ENCODE measurements at regions not wholly inside any gene's neighbourhood (a gene's known extent, or its start where the extent isn't known, plus 50 kb on each side); places are given as distances from the start of the nearest gene placed in this dataset.
"Not testable (repeated sequence)": the region's sequence is repeated elsewhere in the genome, so short reads cannot be mapped to it uniquely, and the experiment has no call there.

- ChIA-PET POLR2A (interaction anchor here (0.6 kb wide), 1 partner anchor 479 kb away, joined by 4 read pairs; no protein-coding TSS in a partner anchor), CTCF (no interaction called here)
Measured at GRCh38 chr12:124678421-124678893, 111.0 kb upstream of the NCOR2 start.

GRCh38 chr12:124677552-124678356, 110.3 kb upstream of the NCOR2 start:
- POLR2A ChIA-PET: no interaction called here
- CTCF ChIA-PET: no interaction called here

GRCh38 chr12:124676714-124677462, 109.5 kb upstream of the NCOR2 start:
- ChIA-PET POLR2A (no interaction called here), CTCF (no interaction called here)

GRCh38 chr12:124675881-124676713, 108.7 kb upstream of the NCOR2 start:
- POLR2A ChIA-PET: no interaction called here
- CTCF ChIA-PET: no interaction called here

- CTCF ChIA-PET: no interaction called here
- POLR2A ChIA-PET: no interaction called here
Measured at GRCh38 chr12:124674937-124675336, 107.5 kb upstream of the NCOR2 start.

- POLR2A ChIA-PET: no interaction called here
- CTCF ChIA-PET: no interaction called here
Measured at GRCh38 chr12:124673801-124674617, 106.6 kb upstream of the NCOR2 start.

- CTCF ChIA-PET, POLR2A ChIA-PET: not testable (repeated sequence)
Measured at GRCh38 chr12:124669271-124669721, 101.9 kb upstream of the NCOR2 start.

- ChIA-PET POLR2A (no interaction called here), CTCF (no interaction called here)
Measured at GRCh38 chr12:124668602-124669001, 101.2 kb upstream of the NCOR2 start.

GRCh38 chr12:124667506-124668326, 100.3 kb upstream of the NCOR2 start:
- ChIA-PET CTCF (no interaction called here), POLR2A (no interaction called here)

- CTCF ChIA-PET: interaction anchor here (0.6 kb wide), 1 partner anchor 24 kb away, joined by 3 read pairs; no protein-coding TSS in a partner anchor
- POLR2A ChIA-PET: no interaction called here
Measured at GRCh38 chr12:124666722-124667259, 99.4 kb upstream of the NCOR2 start.

- ChIA-PET POLR2A (no interaction called here), CTCF (no interaction called here)
Measured at GRCh38 chr12:124665511-124665910, 98.1 kb upstream of the NCOR2 start.

GRCh38 chr12:124664395-124665111, 97.1 kb upstream of the NCOR2 start:
- POLR2A ChIA-PET: no interaction called here
- CTCF ChIA-PET: no interaction called here

- ChIA-PET CTCF (no interaction called here), POLR2A (no interaction called here)
Measured at GRCh38 chr12:124663771-124664366, 96.5 kb upstream of the NCOR2 start.

GRCh38 chr12:124663206-124663605, 95.8 kb upstream of the NCOR2 start:
- CTCF ChIA-PET: interaction anchor here (0.6 kb wide), 1 partner anchor 35 kb away, joined by 3 read pairs; no protein-coding TSS in a partner anchor
- POLR2A ChIA-PET: no interaction called here

GRCh38 chr12:124661341-124661740, 93.9 kb upstream of the NCOR2 start:
- POLR2A ChIA-PET: no interaction called here

GRCh38 chr12:124660851-124661250, 93.4 kb upstream of the NCOR2 start:
- POLR2A ChIA-PET: no interaction called here
- CTCF ChIA-PET: no interaction called here

More at GRCh38 chr12:124661341-124661740, 93.9 kb upstream of the NCOR2 start:
- CTCF ChIA-PET: no interaction called here

GRCh38 chr12:124658806-124659402, 91.5 kb upstream of the NCOR2 start:
- POLR2A ChIA-PET: no interaction called here
- CTCF ChIA-PET: no interaction called here
